ENCODE measurements at regions not wholly inside any gene's neighbourhood (a gene's known extent, or its start where the extent isn't known, plus 50 kb on each side); places are given as distances from the start of the nearest gene placed in this dataset.

- DNase-seq (ENCODE audit: low spot score): no peak
- H3K9me3 ChIP-seq: no peaks in the 10 kb centered on the region
These were observed 1692.0 kb downstream of the SLITRK5 start for GRCh38 chr13:89363144-89363543.

GRCh38 chr13:89372193-89372592, 1701.0 kb downstream of the SLITRK5 start:
- H3K36me3 ChIP-seq: no peaks in the 10 kb centered on the region
- H3K27ac ChIP-seq: no peak overlapping the region
- no peak overlapping the region for H3K4me3 ChIP-seq
- H3K4me1 ChIP-seq: no peaks in the 10 kb centered on the region
- TF ChIP-seq CTCF (IDR thresholded peaks at IDR 0.05): no peak
- H3K9me3 ChIP-seq: no peaks in the 10 kb centered on the region
- DNase-seq (ENCODE audit: low spot score): no peak
- H3K27me3 ChIP-seq: no peaks in the 10 kb centered on the region

More at GRCh38 chr13:89363144-89363543, 1692.0 kb downstream of the SLITRK5 start:
- Histone ChIP-seq H3K36me3 (no peaks in the 10 kb centered on the region), H3K27me3 (no peaks in the 10 kb centered on the region), H3K4me3 (no peak overlapping the region), H3K27ac (no peak overlapping the region), H3K4me1 (no peaks in the 10 kb centered on the region)
- TF ChIP-seq CTCF (IDR thresholded peaks at IDR 0.05): no peak

GRCh38 chr13:89375839-89376238, 1704.7 kb downstream of the SLITRK5 start:
- no peaks in the 10 kb centered on the region for H3K4me1 ChIP-seq
- TF ChIP-seq CTCF (IDR thresholded peaks at IDR 0.05): no peak
- H3K36me3 ChIP-seq: no peaks in the 10 kb centered on the region
- no peak for DNase-seq (ENCODE audit: low spot score)
- no peaks in the 10 kb centered on the region for H3K9me3 ChIP-seq
- no peak overlapping the region for H3K4me3 ChIP-seq
- H3K27me3 ChIP-seq: no peaks in the 10 kb centered on the region
- H3K27ac ChIP-seq: no peak overlapping the region

- TF ChIP-seq CTCF (IDR thresholded peaks at IDR 0.05): no peak
- Histone ChIP-seq H3K4me3 (no peak overlapping the region), H3K4me1 (no peaks in the 10 kb centered on the region), H3K27ac (no peak overlapping the region), H3K27me3 (no peaks in the 10 kb centered on the region), H3K9me3 (no peaks in the 10 kb centered on the region), H3K36me3 (no peaks in the 10 kb centered on the region)
- no peak for DNase-seq (ENCODE audit: low spot score)
These were observed 1708.9 kb downstream of the SLITRK5 start for GRCh38 chr13:89380101-89380500.

GRCh38 chr13:89382981-89383380, 1711.8 kb downstream of the SLITRK5 start:
- Histone ChIP-seq H3K4me3 (no peak overlapping the region), H3K27me3 (no peaks in the 10 kb centered on the region), H3K27ac (no peak overlapping the region), H3K9me3 (no peaks in the 10 kb centered on the region), H3K36me3 (no peaks in the 10 kb centered on the region), H3K4me1 (no peaks in the 10 kb centered on the region)
- no peak for TF ChIP-seq CTCF (IDR thresholded peaks at IDR 0.05)
- DNase-seq (ENCODE audit: low spot score): no peak

GRCh38 chr13:89383891-89384290, 1712.7 kb downstream of the SLITRK5 start:
- no peaks in the 10 kb centered on the region for H3K4me1 ChIP-seq
- H3K27ac ChIP-seq: no peak overlapping the region
- H3K36me3 ChIP-seq: no peaks in the 10 kb centered on the region
- H3K4me3 ChIP-seq: no peak overlapping the region
- H3K9me3 ChIP-seq: no peaks in the 10 kb centered on the region
- H3K27me3 ChIP-seq: no peaks in the 10 kb centered on the region
- TF ChIP-seq CTCF (IDR thresholded peaks at IDR 0.05): no peak
- no peak for DNase-seq (ENCODE audit: low spot score)

All from right atrium auricular region (tissue), 2 donors.